HG02678 (cell line): ENCODE measurements at regions not wholly inside any gene's neighbourhood (a gene's known extent, or its start where the extent isn't known, plus 50 kb on each side); places are given as distances from the start of the nearest gene placed in this dataset.
"Not testable (repeated sequence)": the region's sequence is repeated elsewhere in the genome, so short reads cannot be mapped to it uniquely, and the experiment has no call there.

Source experiments
- ATAC-seq: cut with Tn5 transposase; IDR thresholded peaks from one replicate; pipeline ENCODE4 v1.9.1; 2021; ENCODE audit warnings: mild to moderate bottlenecking, moderate library complexity; ENCODE audit not compliant: unreplicated experiment

DNA sequence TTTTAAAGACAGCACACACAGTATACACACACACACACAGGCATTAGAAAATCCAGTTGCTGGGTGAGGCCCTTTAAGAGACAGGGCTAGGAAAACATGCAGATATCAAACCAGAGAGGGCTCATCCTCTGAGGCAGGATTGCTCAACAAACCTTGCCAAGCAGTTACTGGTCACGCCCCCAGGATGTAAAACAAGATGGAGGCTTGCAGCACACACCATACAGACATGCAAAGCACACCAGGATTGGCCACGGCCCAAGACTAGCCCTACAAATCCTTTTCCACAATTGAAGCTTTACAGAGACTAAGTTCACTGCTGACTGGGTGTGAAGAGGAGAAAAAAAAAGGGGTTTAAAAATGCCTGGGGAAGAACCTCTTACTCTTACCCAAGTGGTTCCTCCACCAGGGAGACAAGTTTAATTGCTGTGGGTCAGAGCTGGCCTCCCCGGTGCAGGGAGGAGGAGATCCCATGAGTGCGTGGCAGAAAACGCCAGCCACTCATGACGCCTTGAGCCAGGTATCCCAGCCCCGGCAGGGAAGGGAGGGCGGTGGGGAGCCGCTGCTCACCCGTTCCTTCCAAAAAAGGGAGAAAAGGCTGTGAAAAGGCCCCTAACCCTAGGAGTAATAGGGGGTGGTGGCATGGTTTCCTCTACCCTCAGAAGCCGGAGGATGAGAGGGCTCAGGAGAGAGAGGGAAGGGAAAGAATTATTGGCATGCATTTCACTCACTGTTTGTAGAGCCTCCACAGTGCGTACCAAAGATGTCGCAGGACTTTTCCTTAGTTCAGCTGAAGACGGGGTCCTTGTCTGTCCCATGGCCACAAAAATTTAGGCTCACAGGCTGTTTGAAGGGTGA, 594.6 kb upstream of the ZP4 start:
- ATAC-seq = no peak

DNA sequence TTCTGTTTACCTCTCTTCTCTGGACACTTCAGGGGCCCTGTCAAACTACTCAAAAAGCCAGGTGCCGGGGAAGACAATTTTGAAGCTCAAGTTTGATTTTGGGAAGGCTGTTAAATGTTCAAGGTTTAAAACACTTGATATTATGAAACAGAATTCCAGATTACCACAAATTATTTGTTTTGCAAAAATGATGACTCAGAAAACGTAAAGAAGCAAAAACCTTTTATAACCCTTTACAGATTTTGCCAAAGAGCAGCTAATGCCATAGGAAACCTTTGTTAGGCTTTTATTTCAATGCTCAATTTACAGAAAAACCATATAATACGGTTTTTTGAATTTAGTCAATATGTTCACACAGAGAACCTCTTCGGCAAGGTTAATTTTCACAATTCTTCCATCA, 593.4 kb upstream of the ZP4 start:
- no peak for ATAC-seq

DNA sequence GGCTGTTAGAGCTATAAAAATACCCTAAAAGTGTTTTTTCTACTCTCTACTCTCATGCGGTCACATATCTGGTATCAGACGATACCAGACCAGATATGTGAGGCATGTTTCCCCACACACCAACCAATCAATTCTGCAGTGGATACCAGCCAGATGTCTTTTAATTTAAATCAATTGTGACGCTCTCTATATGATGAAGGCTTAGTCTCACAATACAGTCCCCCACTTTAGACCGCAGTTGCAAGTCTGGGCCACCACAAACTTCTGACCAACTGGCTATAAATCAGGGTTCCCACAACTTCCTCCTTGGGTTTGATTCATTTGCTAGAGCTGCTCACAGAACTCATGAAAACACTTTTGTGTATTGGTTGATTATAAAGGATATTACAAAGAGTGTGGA, 586.1 kb upstream of the ZP4 start:
- ATAC-seq = no peak

DNA sequence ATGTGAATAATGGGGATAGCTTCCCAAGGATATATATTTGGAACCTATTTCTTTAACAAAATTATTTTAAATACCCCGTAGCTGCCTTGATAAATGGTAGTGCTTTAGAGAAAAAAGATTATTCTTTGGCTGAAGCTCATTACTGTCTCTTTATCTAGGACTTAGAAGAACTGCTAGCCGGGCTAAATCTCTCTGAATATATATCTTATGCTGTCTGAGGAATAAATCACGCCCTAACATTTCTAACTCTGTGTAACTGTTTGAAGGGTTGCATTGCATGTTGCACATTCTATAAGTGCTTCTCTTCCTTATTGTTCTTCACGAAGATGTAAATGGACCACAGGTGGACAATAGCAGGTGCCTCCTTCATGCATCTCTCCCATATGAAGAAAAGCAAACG, 585.0 kb upstream of the ZP4 start:
- ATAC-seq = no peak

DNA sequence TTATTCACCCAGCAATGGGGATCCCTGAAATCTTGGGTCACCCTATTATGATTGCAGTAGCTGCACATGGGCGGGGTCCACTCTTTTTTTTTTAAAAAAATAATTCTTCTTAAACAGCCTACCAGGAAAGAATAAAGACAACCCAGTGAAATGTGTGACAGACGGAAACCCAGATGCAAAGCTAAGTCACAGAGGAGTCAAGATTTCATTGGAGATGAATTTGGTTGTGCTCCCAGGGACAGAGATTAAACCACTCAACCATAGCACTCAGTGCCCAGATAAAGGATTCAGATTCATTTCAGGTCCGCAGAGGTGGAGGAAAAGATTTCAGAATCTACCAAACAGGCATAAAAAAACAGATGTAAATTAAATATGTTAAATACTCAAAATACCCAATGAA, 583.5 kb upstream of the ZP4 start:
- ATAC-seq = no peak

DNA sequence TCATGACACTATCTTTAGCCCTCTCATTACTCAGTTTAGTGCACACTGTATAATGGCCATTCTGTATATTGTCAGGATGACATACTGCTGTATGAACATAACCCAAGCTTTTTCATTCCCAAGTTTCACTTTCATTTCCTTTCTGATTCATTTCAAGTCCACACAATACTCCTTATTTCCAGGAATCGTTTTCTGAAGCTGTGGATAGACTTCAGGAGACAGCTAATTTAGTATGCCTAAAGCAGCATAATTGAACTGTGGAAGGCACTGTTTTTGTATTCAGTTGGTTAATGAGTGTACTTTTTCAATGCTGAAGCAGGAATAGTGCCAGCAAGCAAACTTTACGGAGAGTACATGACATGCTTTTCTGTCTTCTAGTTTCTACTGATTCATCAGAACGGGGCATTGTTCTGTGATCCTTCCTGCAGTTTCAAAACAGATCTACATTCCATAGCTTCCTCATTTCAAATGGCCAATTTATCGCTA, 578.5 kb upstream of the ZP4 start:
- ATAC-seq = no peak

DNA sequence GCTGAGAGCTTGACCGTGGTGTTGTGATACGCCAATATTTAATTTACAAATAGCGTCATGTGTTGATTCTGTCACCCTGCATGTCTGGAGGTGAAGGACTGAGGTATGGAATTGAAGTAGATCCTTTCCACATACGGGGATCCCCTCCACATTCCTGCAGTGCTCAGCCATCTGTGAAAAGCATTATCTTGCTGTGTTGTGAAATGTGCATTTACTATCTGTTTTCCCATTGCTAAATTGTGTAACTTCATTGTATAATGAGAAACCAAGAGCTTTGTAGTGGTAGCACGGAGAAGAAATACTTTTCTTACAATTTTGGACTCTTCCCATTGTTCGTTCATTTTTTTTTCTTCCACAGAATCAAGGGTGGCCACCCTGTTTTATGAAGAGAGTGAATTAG, 577.3 kb upstream of the ZP4 start:
- no peak for ATAC-seq

DNA sequence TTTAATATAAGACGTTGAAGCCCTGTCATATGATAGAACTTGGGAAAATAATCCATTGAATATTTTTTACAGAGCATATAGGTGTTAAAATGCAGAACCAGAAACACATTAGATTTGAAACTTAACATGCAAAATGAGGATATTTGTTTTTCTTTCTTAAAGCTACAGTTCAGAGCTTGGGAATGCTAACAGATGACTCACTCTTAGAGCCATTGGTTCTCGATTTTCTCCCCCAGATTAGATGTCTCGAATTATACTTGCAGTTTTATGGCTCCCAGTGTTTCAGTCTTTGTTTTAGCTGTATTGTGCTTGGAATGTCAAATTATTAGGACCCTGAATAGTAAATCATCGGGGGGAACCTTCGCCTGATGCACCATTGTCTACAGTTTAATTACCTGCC, 575.7 kb upstream of the ZP4 start:
- no peak for ATAC-seq

DNA sequence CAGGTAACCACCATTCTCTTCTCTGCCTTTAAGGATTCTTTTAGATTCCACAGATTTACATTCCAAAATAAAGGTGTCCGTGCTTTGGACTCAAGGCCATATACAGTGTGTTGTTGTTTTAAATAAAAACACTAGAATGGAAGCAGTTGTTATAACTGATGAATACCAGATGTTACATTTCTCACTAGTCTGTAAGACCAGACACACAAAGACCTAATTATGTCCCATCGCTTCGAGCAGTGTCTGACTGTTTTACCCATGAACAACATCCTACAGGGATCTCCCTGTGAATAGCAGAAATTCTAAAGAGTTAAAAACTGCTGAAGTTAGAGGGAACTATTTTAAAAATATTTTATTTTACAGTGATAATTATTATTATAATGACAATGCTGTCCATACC, 574.7 kb upstream of the ZP4 start:
- no peak for ATAC-seq

DNA sequence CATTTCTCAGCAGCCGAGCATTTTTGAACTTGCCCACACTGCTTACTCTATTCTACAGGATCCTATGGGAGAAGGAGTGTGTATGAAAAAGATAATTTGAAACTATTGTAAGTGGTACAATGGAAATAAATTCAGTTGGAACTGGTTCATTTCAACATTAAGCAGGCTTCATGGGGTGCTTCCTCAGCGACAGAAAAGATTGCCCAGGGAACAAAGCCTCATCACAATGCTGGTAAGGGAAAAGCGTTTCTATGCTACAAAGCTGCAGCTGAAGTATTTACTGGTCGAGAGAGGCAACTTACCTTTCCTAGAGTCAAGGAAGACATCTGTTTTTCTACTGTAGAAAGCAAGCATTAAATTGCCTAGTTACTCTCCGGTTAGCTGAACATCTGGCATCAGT, 568.2 kb upstream of the ZP4 start:
- no peak for ATAC-seq

DNA sequence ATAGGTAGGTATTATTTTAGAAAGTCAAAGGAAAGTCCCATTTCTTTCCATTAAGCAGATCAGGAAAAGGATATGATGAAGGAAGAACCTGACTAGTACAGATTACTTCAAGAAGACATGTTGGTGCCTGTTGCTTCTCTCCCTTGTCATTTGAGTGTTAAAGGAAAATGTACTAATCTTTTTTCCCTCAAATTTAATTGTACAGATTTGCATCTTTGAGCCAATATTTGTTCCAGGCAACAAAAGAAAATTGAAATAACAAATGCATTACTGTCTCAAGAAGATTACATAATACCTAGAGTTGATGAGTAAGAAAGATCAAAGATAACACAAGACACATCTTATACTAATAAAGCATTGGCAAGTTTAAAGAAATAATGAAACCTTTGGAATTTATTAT, 566.9 kb upstream of the ZP4 start:
- no peak for ATAC-seq

DNA sequence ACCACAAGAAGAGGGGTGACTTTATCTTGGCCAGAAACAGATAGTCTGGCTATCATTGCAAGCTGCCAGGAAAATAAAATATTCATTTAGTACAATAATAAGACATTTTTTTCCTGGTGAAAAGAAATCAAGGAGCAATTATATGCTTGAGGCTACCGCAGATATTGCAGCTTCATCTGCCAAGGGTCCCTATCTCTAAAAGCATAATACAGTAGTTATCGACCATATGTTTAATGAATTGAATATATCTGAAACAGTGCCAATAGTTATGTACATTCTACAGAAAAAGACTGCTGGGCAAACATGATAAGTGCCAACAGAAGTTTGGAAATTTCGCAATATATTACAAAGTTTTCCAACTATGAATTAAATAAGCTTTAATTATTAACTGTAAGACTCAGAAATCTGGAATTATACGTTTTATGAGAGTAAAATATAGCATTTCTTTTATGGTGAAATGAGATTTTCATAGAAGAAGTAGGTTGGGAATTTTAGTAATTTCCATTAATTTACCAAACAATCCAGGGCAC, 561.1 kb upstream of the ZP4 start:
- no peak for ATAC-seq

DNA sequence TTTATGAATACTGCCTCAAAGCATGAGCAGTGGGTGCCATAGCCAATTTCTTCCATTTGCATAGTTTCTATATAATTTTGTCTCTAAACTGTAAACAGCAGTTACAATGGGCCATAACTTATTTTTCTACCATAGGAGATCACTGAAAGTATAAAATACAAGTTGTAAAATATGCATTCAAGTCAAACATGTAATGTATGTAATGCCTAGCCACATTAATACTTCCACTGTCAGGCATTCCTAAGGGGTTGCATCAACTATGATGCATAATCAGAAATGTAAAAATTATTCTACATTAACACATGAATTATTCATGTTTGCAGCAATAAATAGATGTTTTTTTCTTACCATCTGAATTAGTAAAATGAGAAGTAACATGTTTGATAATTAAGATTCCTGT, 560.3 kb upstream of the ZP4 start:
- no peak for ATAC-seq

DNA sequence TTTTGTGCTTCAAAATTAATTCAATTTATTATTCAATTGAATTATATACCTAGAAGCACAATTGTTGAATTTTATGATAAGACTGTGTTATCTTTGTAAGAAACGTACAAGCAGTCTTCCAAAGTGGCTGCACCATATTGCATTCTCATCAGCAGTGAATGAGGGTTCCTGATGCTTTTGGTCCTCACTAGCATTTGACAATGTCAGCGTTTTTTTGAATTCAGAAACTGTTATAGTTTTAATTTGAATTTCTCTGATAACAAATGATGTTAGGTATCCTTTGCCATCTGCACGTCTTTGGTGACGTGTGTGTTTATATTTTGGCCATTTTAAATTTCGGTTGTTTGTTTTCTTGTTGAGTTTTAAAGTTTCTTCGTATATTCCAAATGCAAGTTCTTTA, 553.0 kb upstream of the ZP4 start:
- no peak for ATAC-seq

DNA sequence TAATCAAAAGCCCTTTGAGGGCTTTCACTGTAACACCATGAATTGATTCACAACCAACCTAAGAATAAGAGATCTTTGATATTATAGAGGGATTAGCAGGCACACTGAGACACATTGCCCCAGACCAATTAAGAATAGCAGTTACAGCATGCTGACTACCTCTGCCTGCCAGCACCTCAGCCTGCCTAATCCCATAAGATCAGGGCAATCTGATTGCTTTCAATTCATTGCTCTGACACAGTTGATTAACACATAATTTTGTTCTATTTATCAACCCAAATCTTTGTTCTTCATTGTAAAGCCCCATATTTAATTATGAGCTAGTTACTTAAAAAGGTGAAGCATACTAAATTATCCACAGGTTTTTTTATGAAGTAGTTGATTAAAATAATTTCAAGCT, 548.8 kb upstream of the ZP4 start:
- no peak for ATAC-seq

DNA sequence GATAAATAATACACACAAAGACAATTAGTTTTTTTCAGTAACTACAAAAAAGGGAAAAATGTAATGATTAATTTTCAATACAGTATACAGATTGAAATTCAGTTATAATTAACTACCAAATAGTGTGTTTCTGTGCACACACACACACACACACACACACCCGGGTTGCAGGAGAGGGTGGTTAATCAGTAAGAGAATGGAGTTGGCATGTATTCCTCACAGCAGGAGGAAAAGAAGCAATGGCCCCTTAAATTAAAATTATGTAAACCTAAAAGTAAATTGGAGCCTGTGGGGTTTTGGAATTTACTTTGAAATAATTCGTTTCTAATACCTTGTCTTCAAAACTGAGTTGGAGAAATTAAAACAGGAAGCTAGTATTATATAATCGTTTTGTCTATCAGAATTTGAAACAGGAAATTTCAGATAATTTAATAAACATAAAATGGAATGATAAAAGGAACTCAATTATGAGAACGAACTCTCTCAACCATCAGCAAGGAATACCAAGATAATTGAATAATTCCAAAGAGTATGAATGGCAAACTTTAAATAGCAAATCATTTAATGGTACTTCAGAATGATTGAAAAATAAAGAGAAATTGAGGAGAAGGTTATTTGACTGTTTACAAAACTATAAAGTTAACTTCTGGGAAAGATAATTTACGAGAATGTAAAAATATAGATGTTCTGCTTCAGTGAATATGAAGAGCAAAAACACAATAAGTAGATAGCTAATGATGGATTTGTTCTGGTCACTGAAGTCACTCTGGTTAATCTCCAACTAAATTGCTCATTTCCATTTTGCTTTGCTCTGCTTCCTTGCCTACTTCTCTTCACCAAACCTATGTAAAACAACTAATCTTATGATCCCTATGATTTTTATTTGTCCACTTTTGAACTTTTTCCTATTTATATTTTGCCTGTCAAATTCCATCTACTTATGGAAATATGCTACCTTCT, 547.9 kb upstream of the ZP4 start:
- ATAC-seq = no peak

DNA sequence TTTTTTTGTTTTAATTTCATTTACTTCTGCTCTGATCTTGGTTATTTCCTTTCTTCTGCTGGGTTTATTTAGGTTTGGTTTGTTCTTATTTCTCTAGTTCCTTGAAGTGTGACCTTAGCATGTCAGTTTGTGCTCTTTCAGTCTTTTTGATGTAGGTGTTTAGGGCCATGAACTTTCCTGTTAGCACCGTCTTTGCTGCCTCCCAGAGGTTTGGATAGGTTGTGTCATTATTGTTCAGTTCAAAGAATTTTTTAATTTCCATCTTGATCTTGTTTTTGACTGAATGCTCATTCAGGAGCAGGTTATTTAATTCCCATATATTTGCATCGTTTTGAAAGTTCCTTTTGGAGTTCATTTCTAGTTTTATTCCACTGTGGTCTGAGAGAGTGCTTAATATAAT, 539.0 kb upstream of the ZP4 start:
- not testable (repeated sequence) for ATAC-seq

DNA sequence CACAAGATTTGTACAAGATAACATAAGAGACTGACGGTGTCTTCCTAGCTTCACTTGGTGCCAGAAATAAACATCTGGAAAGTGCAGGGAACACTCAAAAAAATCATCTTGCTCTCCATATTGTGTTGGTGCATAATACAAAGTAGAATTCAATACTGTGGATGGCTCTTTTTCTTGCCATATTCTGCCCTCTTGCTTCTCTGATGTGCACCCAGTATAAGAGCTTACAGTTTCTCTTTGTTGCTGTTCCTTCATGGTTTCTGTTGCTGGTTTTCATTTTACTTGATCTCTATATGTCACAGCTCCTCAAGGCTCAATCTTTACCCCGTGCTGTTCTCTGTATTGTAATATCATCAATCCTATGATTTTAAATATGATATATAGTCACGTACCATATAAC, 528.5 kb upstream of the ZP4 start:
- no peak for ATAC-seq

DNA sequence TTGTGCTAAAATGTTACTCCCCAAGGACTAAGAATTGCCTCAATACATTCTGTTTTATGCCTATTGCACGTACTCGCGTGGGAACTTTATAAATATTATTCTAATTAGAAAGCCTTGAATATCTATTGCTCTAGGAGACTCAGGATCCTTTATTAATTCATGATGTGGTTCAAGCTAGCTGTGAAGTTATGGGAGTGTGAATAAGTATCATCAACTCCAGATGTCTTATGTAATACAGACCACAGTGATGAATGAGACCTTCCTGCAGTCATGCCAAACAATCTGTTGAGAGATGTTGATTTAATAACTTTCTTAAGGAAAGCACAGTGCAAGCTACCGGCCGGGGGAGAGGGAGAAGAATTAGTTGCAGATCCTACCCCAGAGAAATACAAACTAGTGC, 519.2 kb upstream of the ZP4 start:
- no peak for ATAC-seq

DNA sequence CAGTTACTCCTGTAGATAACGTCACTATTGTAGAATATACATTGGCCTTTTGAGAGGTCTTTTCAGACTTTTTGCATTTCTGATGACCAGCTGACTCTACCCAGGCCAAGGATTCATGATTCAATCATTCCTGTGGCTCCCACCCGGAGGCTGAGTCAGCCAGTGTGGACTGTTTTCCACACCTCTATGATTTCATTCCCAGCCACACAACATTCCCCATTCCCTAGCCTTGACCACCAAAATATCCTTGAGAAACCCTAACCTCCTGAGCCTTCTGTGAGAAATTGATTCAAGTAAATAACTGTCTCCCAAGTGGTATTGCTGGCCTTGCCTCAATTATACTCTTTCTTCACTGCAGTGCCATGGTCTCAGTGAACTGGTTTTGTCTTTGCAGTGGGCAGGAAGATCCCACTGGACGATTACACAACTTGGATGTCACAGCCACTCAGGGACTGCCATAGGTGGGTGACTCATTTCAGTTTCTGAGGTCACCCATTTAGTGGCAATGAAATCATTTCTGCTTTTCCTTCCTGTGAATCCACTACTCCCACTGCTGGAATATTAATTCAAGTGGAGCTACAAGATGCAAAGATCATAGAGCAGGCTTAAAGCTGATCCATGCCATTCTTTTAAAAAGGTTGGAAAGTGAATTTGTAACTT, 518.6 kb upstream of the ZP4 start:
- ATAC-seq = no peak

DNA sequence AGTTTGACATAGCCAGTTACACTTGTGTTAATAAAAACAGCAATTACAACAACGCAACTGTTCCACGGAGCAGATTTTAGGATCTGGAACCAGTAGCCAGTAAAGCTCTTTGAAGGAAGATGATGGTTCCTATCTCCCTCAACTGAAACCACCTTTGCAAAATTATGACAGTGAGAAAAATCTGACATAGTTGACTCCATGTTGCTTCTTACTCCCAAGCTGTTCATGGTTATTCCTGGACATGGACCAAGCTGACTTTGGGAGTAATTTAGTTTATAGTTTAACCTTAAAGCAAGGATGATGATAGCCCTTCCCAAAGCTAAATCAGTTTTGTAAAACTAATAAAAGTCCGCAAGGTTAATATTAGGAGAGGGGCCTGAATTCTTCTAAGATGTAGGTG, 518.0 kb upstream of the ZP4 start:
- ATAC-seq = no peak
